ENCODE measurements at regions not wholly inside any gene's neighbourhood (a gene's known extent, or its start where the extent isn't known, plus 50 kb on each side); places are given as distances from the start of the nearest gene placed in this dataset.

GRCh38 chr10:117632406-117632805 is 89.9 kb downstream of the EMX2 start:
- no peak for DNase-seq (ENCODE audit: extremely low spot score, insufficient read length, low read depth)
- FAIRE-seq: no peak

GRCh38 chr10:117635826-117636225 is 93.3 kb downstream of the EMX2 start:
- no peak for DNase-seq (ENCODE audit: extremely low spot score, insufficient read length, low read depth)
- FAIRE-seq: no peak

- no peak for DNase-seq (ENCODE audit: extremely low spot score, insufficient read length, low read depth)
- no peak for FAIRE-seq
Measured at GRCh38 chr10:117638200-117638599, 95.7 kb downstream of the EMX2 start.

- FAIRE-seq (no peak), DNase-seq (ENCODE audit: extremely low spot score, insufficient read length, low read depth) (no peak)
Measured at GRCh38 chr10:117638664-117639200, 96.2 kb downstream of the EMX2 start.

GRCh38 chr10:117640406-117640805 is 97.9 kb downstream of the EMX2 start:
- DNase-seq (ENCODE audit: extremely low spot score, insufficient read length, low read depth): no peak
- FAIRE-seq: no peak

- no peak for DNase-seq (ENCODE audit: extremely low spot score, insufficient read length, low read depth)
- FAIRE-seq: no peak
Measured at GRCh38 chr10:117646718-117647117, 104.2 kb downstream of the EMX2 start.

- FAIRE-seq: no peak
- DNase-seq (ENCODE audit: extremely low spot score, insufficient read length, low read depth): no peak
Measured at GRCh38 chr10:117647306-117647705, 104.8 kb downstream of the EMX2 start.

GRCh38 chr10:117651121-117651520 is 108.6 kb downstream of the EMX2 start:
- FAIRE-seq (peak; percentile 9), DNase-seq (ENCODE audit: extremely low spot score, insufficient read length, low read depth) (no peak)

GRCh38 chr10:117652228-117653169 is 110.0 kb downstream of the EMX2 start:
- FAIRE-seq: peak; percentile 56

GRCh38 chr10:117653170-117653515 is 110.6 kb downstream of the EMX2 start:
- DNase-seq (ENCODE audit: extremely low spot score, insufficient read length, low read depth) (peak; percentile 65), FAIRE-seq (peak; percentile 98)

More at GRCh38 chr10:117652228-117653169, 110.0 kb downstream of the EMX2 start:
- DNase-seq (ENCODE audit: extremely low spot score, insufficient read length, low read depth): no peak

GRCh38 chr10:117654105-117654504 is 111.6 kb downstream of the EMX2 start:
- FAIRE-seq (peak; percentile 9), DNase-seq (ENCODE audit: extremely low spot score, insufficient read length, low read depth) (no peak)

- FAIRE-seq: peak; percentile 98
- peak; percentile 49 for DNase-seq (ENCODE audit: extremely low spot score, insufficient read length, low read depth)
Measured at GRCh38 chr10:117656385-117657367, 114.1 kb downstream of the EMX2 start.

- no peak for DNase-seq (ENCODE audit: extremely low spot score, insufficient read length, low read depth)
- FAIRE-seq: no peak
Measured at GRCh38 chr10:117661316-117661715, 118.8 kb downstream of the EMX2 start.

GRCh38 chr10:117662126-117662525 is 119.6 kb downstream of the EMX2 start:
- DNase-seq (ENCODE audit: extremely low spot score, insufficient read length, low read depth) (no peak), FAIRE-seq (no peak)

- DNase-seq (ENCODE audit: extremely low spot score, insufficient read length, low read depth) (no peak), FAIRE-seq (no peak)
Measured at GRCh38 chr10:117662751-117663540, 120.4 kb downstream of the EMX2 start.

- DNase-seq (ENCODE audit: extremely low spot score, insufficient read length, low read depth): peak; percentile 51
Measured at GRCh38 chr10:117663750-117664149, 121.2 kb downstream of the EMX2 start.

GRCh38 chr10:117664288-117664687 is 121.7 kb downstream of the EMX2 start:
- DNase-seq (ENCODE audit: extremely low spot score, insufficient read length, low read depth) (no peak), FAIRE-seq (no peak)

More at GRCh38 chr10:117663750-117664149, 121.2 kb downstream of the EMX2 start:
- FAIRE-seq: peak; percentile 82

GRCh38 chr10:117666166-117666565 is 123.6 kb downstream of the EMX2 start:
- FAIRE-seq: no peak

GRCh38 chr10:117666965-117667364 is 124.4 kb downstream of the EMX2 start:
- no peak for DNase-seq (ENCODE audit: extremely low spot score, insufficient read length, low read depth)
- no peak for FAIRE-seq

More at GRCh38 chr10:117666166-117666565, 123.6 kb downstream of the EMX2 start:
- DNase-seq (ENCODE audit: extremely low spot score, insufficient read length, low read depth): no peak
